Type B pancreatic cell (in vitro differentiated cells): ENCODE measurements at regions not wholly inside any gene's neighbourhood (a gene's known extent, or its start where the extent isn't known, plus 50 kb on each side); places are given as distances from the start of the nearest gene placed in this dataset.

Experiments used
- DNase-seq: peaks from one replicate; pipeline ENCODE4 v3.0.0; 2021; ENCODE audit warnings: mixed read lengths; ENCODE audit not compliant: unreplicated experiment; ENCODE audit errors: extremely low spot score
- H3K27ac Mint-ChIP-seq: 2 replicates; pipeline ENCODE4 v1.8.0; 2021; ENCODE audit warnings: mild to moderate bottlenecking, mixed read lengths
- H3K27me3 Mint-ChIP-seq: 2 replicates; pipeline ENCODE4 v1.8.0; 2021; ENCODE audit warnings: mixed read lengths
- H3K36me3 Mint-ChIP-seq: 2 replicates; pipeline ENCODE4 v1.8.0; 2021; ENCODE audit warnings: mixed read lengths
- H3K4me1 Mint-ChIP-seq: one replicate; pipeline ENCODE4 v1.8.0; 2021; ENCODE audit warnings: mixed read lengths; ENCODE audit not compliant: unreplicated experiment
- H3K4me3 Mint-ChIP-seq: 2 replicates; pipeline ENCODE4 v1.8.0; 2021; ENCODE audit warnings: mild to moderate bottlenecking, mixed read lengths
- H3K9me3 Mint-ChIP-seq: 2 replicates; pipeline ENCODE4 v1.8.0; 2021; ENCODE audit warnings: mixed read lengths
- TF ChIP-seq, protein P1 (sequence below): fragments of 200-600 bp; sonication (generic); conservative IDR thresholded peaks from 2 replicates; pipeline ENCODE4 v1.5.0; 2021; ENCODE audit warnings: antibody characterized with exemption, mild to moderate bottlenecking

DNA sequence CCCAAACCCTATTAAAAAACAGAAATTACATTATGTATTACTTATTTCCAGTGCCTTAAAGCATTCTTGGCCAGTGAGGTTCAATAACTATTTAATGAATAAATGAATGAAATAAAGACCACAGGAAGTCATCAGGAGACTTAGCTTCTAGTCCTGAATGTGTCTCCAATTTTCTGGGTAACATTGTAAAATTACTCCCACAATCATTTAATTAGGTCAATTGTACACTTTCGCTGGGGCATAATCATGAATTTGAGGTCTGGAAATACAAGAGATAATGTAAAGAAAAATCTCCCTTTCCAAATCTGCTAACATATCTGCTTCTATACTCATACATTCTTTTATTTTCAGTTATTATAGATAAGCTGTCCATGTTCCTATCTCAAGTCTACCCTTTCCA, 199.2 kb downstream of the TLR4 start:
- Mint-ChIP-seq H3K9me3 (no peaks in the 10 kb centered on the region), H3K4me3 (no peak overlapping the region), H3K27ac (no peak overlapping the region), H3K36me3 (no peaks in the 10 kb centered on the region), H3K4me1 (no peaks in the 10 kb centered on the region), H3K27me3 (peaks cover 4% of the 10 kb centered on the region)
- TF ChIP-seq, protein P1, sequence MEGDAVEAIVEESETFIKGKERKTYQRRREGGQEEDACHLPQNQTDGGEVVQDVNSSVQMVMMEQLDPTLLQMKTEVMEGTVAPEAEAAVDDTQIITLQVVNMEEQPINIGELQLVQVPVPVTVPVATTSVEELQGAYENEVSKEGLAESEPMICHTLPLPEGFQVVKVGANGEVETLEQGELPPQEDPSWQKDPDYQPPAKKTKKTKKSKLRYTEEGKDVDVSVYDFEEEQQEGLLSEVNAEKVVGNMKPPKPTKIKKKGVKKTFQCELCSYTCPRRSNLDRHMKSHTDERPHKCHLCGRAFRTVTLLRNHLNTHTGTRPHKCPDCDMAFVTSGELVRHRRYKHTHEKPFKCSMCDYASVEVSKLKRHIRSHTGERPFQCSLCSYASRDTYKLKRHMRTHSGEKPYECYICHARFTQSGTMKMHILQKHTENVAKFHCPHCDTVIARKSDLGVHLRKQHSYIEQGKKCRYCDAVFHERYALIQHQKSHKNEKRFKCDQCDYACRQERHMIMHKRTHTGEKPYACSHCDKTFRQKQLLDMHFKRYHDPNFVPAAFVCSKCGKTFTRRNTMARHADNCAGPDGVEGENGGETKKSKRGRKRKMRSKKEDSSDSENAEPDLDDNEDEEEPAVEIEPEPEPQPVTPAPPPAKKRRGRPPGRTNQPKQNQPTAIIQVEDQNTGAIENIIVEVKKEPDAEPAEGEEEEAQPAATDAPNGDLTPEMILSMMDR: no peak
- no peak for DNase-seq

GRCh38 chr9:117906763-117907162, 202.6 kb downstream of the TLR4 start:
- Mint-ChIP-seq H3K27me3 (no peaks in the 10 kb centered on the region), H3K27ac (no peak overlapping the region), H3K4me3 (no peak overlapping the region), H3K36me3 (no peaks in the 10 kb centered on the region), H3K9me3 (peaks cover 12% of the 10 kb centered on the region), H3K4me1 (no peaks in the 10 kb centered on the region)
- TF ChIP-seq, protein P1: no peak
- DNase-seq: no peak

- DNase-seq: no peak
- H3K27ac Mint-ChIP-seq: no peak overlapping the region
- no peaks in the 10 kb centered on the region for H3K27me3 Mint-ChIP-seq
- TF ChIP-seq, protein P1: no peak
- no peak overlapping the region for H3K4me3 Mint-ChIP-seq
- H3K9me3 Mint-ChIP-seq: peaks cover 14% of the 10 kb centered on the region
- no peaks in the 10 kb centered on the region for H3K4me1 Mint-ChIP-seq
- H3K36me3 Mint-ChIP-seq: no peaks in the 10 kb centered on the region
Observed at GRCh38 chr9:117907420-117907819, 203.2 kb downstream of the TLR4 start.

- no peaks in the 10 kb centered on the region for H3K27me3 Mint-ChIP-seq
- H3K9me3 Mint-ChIP-seq: peaks cover 9% of the 10 kb centered on the region
- H3K4me1 Mint-ChIP-seq: no peaks in the 10 kb centered on the region
- H3K27ac Mint-ChIP-seq: no peak overlapping the region
- H3K36me3 Mint-ChIP-seq: no peaks in the 10 kb centered on the region
- no peak overlapping the region for H3K4me3 Mint-ChIP-seq
- TF ChIP-seq, protein P1: no peak
- DNase-seq: no peak
Observed at GRCh38 chr9:117916291-117916690, 212.1 kb downstream of the TLR4 start.

GRCh38 chr9:117917873-117918272, 213.7 kb downstream of the TLR4 start:
- Mint-ChIP-seq H3K27ac (no peak overlapping the region), H3K36me3 (no peaks in the 10 kb centered on the region), H3K4me1 (no peaks in the 10 kb centered on the region), H3K9me3 (no peaks in the 10 kb centered on the region), H3K27me3 (no peaks in the 10 kb centered on the region), H3K4me3 (no peak overlapping the region)
- TF ChIP-seq, protein P1: no peak
- DNase-seq: no peak

GRCh38 chr9:117919538-117919937, 215.3 kb downstream of the TLR4 start:
- no peak overlapping the region for H3K4me3 Mint-ChIP-seq
- no peak for DNase-seq
- H3K4me1 Mint-ChIP-seq: no peaks in the 10 kb centered on the region
- no peaks in the 10 kb centered on the region for H3K36me3 Mint-ChIP-seq
- H3K9me3 Mint-ChIP-seq: no peaks in the 10 kb centered on the region
- no peak overlapping the region for H3K27ac Mint-ChIP-seq
- no peaks in the 10 kb centered on the region for H3K27me3 Mint-ChIP-seq
- TF ChIP-seq, protein P1: no peak
